NCI-H510A treated with DMSO at 0.1 percent for 48 hours (cell line): ENCODE measurements at regions not wholly inside any gene's neighbourhood (a gene's known extent, or its start where the extent isn't known, plus 50 kb on each side); places are given as distances from the start of the nearest gene placed in this dataset.
"Not testable (repeated sequence)": the region's sequence is repeated elsewhere in the genome, so short reads cannot be mapped to it uniquely, and the experiment has no call there.

Experiments
- DNase-seq: peaks from one replicate; lab custom pipeline; 2025; lab: John Stamatoyannopoulos, UW

DNA sequence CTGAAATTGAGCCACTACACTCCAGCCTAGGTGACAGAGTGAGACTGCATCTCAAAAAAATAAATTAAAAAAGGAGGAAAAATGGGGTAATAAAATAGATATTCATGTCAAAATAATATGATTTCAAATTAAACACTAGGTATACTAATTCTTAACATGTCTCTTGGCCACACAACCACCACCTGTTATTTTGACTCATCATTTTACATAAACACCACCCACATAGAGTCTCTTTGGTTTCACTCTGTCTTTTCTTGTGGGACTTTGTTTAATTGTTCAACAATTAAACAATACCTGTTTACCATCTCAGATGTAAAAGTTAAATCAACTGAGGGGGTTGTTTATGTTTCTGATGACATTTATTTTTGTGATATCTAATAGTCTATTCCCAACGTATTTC, 476.8 kb upstream of the ADGRB3 start:
- DNase-seq = no peak

GRCh38 chr6:68144667-68145066, 490.4 kb upstream of the ADGRB3 start:
- no peak for DNase-seq

GRCh38 chr6:68141190-68141589, 493.9 kb upstream of the ADGRB3 start:
- DNase-seq = no peak

- DNase-seq = no peak
Observed at GRCh38 chr6:68139130-68139529, 496.0 kb upstream of the ADGRB3 start.

GRCh38 chr6:68134796-68135195, 500.3 kb upstream of the ADGRB3 start:
- DNase-seq = no peak

GRCh38 chr6:68128211-68128610, 506.9 kb upstream of the ADGRB3 start:
- DNase-seq = no peak

- no peak for DNase-seq
Observed at GRCh38 chr6:68127074-68127473, 508.0 kb upstream of the ADGRB3 start.

DNA sequence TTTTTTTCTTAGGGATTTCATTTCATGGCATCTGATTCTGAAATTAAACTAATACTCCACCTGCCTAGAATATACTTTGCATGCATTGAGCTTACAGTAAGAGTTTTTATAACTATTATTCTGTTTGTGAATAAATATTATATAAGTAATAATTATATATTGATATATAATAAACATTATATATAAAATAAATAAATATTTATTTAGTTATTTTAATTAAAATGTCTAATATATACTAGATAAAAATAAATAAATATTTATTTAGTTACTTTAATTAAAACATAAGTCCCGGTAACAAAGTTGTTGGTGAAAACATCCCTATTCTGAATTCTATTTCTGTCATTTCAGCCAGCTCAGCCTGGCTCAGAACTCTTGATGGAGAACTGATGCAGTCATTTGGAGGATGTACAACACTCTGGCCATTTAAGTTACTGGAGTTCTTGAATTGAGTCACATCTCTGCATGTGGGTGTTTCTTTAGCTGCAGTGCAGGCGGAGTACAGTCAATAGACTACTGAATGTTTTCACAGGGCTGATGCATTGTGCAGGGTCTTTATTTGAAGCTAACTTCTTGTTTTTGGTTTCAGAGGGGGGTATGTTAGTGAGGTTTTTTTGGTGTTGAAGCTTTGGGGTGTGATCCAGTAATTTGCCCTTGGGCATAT, 508.9 kb upstream of the ADGRB3 start:
- no peak for DNase-seq

GRCh38 chr6:68122975-68123374, 512.1 kb upstream of the ADGRB3 start:
- DNase-seq = not testable (repeated sequence)

DNA sequence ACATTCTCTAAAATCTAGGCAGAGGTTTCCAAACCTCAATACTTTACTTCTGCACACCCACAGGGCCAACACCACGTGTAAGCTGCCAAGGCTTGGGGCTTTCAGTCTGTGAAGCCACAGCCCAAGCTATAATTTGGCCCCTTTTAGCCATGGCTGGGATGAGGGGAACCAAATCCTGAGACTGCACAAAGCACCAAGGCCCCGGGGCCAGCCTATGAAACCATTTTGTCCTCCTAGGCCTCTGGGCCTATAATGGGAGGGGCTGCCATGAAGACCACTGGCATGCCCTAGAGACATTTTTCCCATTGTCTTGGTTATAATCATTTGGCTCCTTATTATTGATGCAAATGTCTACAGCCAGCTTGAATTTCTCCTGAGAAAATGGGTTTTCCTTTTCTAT, 513.0 kb upstream of the ADGRB3 start:
- DNase-seq = no peak

DNA sequence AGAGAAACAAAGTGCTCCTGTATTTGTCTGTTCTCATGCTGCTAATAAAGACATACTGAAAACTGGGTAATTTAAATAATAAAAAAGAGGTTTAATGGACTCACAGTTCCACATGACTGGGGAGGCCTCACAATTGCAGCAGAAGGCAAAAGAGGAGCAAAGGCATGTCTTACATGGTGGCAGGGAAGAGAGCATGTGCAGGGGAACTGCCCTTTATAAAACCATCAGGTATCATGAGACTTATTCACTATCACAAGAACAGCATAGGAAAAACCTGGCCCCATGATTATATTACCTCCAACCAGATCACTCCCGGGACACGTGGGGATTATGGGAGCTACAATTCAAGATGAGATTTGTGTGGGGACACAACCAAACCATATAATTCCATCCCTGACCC, 514.1 kb upstream of the ADGRB3 start:
- DNase-seq = not testable (repeated sequence)

- no peak for DNase-seq
Observed at GRCh38 chr6:68114463-68115047, 520.5 kb upstream of the ADGRB3 start.

GRCh38 chr6:68108233-68108835, 526.7 kb upstream of the ADGRB3 start:
- DNase-seq = no peak

- no peak for DNase-seq
Observed at GRCh38 chr6:68094070-68094469, 541.0 kb upstream of the ADGRB3 start.

- no peak for DNase-seq
Observed at GRCh38 chr6:68087399-68088133, 547.5 kb upstream of the ADGRB3 start.

DNA sequence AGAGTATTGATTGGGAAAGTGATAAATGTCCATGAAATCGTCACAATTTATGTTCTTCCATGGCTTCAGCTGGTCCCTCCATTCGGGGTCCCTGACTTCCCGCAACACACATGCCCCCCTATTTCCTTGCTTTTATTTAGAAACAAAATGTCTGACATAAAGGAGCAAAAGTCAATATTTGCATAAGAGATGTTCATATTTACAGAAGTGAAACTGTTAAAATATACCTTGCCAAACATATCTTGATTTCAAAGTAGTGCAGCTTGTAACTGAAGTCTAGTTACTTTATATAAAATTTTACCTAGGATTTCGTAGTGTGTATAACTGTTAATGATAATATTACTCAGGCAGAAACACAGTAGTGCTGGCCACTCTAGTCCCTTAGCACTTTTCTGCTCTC, 548.9 kb upstream of the ADGRB3 start:
- no peak for DNase-seq

DNA sequence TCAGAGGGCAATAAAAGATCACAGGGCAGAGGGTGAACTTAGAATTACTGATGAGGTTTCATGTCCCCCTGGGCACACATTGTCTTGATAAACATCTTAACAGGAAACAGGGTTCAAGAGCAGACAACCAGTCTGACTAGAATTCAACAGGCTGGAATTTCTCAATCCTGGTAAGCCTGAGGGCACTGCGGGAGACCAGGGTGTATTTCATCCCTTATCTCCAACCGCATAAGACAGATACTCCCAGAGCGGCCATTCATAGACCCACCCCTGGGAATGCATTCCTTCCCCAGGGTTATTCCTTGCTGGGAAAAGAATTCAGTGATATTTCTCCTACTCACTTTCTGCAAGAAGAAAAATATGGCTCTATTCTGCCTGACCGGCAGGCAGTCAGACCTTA, 549.5 kb upstream of the ADGRB3 start:
- DNase-seq = not testable (repeated sequence)

DNA sequence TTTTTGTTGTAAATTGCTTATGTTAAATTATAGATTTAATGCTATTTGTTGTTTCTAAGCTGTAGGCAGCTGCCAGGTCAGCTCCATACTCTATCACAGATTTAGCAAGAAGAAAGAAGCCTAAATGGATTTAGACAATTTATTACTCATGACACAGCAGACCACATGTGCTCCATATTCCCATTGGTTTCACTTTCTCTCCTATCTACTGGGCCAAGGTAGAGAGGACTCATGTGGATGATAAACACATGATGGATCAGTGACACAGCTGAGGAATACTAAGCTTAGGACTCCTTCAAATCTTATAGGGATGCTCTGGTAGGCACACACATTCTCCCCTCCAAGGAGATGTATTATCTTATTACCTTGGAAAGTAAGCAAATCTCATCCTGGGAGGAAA, 553.0 kb upstream of the ADGRB3 start:
- DNase-seq = no peak

DNA sequence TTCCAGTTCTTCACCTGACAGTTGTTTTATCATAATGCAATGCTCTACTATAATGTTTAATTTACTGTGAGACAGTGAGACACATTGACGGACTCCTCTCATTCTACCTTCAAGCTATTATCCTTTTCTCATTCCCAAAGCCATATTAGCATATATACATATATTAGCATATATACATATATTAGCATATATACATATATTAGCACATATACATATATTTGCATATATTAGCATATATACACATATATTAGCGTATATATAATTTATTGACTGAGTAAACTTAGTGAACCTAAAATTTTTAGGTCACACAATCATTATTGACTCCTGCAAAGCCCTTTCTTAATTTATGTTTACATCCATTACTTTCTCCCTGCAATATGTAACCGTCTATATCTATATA, 555.0 kb upstream of the ADGRB3 start:
- no peak for DNase-seq

DNA sequence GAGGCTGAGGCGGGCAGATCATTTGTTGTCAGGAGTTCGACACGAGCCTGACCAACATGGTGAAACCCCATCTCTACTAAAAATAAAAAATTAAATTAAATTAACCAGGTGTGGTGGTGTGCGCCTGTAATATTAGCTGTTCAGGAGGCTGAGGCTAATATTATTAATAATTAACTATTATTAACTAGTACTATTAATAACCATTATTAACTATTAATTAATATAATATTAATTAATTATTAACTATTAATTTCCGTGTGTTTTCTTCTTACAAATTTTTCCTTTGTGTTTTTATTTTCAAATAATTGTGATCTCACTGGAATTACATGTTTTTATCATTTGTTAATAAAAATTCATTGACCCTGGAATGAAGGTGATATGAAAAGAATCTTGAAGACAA, 557.4 kb upstream of the ADGRB3 start:
- DNase-seq = no peak

- DNase-seq = no peak
Observed at GRCh38 chr6:68071740-68072139, 563.3 kb upstream of the ADGRB3 start.

- no peak for DNase-seq
Observed at GRCh38 chr6:68069921-68070710, 565.0 kb upstream of the ADGRB3 start.
